IPS DF 4.7 (cell line): ENCODE measurements at regions not wholly inside any gene's neighbourhood (a gene's known extent, or its start where the extent isn't known, plus 50 kb on each side); places are given as distances from the start of the nearest gene placed in this dataset.

Source experiments
- DNase-seq: peaks from one replicate; pipeline ENCODE4 v3.0.0-alpha.2; 2013; ENCODE audit warnings: low spot score; ENCODE audit errors: extremely low read depth

DNA sequence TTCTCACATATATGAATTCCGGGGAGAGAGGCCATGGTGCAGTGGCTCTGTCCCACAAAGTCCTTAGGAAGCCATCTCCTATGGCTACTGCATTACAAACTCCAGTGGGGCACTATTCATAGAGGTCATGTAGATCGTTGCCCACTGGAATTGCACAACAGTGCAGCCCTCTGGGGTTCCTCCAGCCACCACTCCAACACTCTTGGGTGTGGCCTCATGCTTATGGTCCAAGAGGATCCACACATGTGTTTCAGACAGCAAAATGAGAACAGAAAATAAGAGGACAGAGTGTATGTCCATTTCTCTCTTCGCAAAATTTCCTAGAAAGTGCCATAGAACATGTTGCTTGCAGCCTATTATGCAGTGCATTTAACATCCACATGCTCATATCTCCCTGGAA lies 444.2 kb upstream of the FAM241A start:
- DNase-seq = no peak

DNA sequence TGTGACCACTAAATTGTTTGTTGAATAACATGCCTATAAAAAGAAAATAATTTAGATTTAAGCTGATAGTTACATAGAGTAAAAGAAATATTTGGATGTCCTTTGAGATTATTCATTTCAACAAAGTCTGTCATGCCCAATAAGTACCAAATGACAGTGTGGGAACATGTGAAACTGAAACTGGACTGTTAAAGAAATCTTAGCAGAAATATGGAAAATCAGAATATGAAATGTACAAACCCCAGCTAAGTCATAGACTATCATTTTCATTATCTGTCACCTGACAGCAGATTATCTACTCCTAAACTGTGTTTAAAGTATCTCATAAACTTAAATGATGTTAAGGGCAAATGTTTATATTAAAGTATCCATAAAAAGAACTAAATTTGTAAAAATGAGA lies 437.8 kb upstream of the FAM241A start:
- DNase-seq = no peak

DNA sequence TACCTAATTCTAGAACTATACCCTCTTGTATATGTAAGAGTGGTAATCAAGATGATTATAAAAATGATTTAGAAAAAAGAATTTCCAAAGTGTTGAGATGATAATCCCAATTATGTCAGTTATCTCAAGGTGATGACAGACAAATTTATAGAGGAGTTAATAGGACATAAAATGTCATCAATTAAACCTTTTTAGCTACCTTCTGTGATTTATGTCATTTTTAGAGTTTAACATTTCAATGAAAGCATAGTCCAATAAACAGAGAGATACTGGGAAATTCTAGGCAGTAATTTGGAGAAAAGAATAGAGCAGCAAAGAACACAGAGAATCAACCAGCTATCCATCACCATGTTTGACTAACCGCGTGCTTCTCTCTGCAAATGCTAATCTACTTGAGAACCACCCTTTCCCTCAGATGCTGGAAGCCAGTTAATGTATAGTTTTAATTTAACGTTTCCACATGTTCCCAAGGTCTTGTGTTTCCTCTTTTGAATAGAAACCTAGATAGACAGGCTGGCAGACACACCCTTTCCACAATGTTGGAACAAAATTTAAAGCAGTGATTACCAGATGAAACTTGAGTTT lies 433.1 kb upstream of the FAM241A start:
- no peak for DNase-seq

DNA sequence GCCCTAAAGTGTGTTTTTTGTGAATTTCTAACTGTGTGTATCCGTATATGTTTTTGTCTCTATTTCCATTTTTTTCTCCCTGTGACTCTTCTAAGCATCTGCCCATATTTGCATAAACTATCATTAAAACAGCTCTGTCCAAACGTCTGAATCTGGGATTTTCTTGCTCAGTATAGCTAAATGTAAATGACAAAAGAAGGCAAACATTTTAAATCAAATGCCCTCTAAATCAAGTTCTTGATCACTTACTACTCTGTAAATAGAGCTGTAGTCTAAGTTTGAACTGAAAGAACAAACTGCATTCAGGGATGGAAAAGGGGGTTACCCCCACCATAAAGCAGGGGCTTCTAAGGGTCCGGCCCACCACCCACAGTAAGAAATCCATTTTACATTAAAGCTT lies 432.0 kb upstream of the FAM241A start:
- no peak for DNase-seq

DNA sequence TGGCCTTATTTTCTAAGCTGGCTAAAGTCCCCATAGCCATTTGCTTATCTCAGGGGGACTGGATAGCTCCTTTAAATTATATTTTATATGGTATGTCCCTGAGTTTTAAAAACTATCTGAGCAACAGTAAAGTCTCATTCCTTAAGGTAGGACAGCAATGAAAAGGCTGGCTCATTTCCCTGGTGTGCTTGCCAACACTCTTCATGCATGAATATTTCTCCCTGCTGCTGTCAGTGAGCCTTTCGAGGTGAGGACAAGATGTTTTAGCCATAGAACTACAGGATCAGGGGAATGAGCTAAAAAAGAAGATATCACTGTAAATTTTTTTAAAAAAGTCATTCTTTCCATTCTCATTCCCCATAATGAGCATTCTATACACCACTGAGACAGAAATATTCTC lies 427.3 kb upstream of the FAM241A start:
- no peak for DNase-seq

DNA sequence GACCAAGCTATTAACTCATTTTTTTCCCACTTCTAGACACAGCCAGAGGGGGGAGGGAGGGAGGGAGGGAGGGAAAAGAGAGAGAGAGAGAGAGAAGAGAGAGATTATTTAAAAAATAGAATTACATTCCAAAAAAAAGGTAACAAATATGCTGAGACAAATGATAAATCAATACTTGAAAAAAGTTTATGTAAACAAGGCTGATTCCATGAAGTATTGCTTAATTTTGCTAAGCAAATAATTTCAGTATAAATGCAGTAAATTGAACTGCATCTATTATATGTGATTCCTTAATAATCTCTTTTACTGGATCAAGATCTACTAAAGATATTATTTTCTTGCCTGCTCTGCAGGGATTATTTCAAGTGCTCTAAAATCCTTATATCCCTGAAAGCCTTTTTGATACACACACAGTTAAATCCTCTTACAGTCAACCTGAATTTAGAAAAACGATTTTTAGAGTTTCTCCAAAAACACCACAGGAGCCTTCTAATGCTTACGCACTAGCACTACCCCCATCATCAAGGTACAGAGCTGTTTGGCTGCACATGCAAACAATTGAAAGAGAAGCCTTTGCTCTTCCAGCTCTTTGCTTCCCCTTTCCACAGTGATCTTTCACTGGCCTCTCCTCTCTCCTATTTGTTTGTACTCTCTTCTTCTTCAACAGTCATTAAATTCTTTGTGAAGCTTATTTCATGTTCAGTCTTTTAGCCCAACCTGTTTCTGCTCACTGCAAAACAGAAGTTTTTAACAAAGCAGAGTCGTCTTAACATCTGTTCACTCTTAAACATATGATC lies 426.3 kb upstream of the FAM241A start:
- no peak for DNase-seq

DNA sequence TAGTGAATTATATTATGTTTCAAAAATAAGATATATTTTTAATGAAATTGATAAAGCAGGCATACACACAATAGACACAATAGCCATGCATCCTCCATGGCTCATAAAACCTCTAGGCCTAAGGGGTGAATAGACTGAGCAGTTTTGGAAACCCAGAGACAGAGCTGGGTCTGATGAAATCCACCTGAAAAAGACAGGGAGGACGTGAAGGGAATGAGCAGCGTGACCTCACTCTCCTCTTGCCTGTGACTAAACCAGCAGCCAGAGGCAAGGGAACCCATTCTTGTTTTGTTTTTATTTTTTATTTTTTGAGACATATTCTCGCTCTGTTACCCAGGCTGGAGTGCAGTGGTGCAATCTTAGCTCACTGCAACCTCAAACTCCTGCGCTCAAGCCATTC lies 424.4 kb upstream of the FAM241A start:
- DNase-seq = no peak

DNA sequence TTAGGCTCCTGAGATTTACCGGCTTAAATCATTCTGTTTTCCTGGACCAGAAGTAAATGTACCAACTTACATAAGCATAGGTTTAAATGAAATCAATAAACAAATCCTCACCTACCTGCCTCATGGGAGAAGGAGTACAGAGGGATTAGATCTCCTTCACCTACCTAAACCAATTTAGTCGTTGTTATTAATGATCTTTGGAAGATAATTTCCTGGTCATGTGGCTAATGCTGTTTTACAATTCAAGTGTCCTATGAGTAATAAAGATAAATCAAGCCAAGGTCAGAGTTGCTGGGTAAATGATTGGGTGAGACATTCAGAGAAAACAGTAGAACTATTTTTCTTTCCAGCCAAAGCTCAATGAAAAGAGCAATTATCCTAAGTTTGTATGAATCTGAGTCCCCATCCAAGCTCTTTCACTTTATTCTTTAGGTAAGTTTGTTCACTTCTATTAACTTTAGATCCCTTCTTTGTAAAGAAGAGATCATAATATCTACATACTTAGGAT lies 423.0 kb upstream of the FAM241A start:
- DNase-seq = no peak

DNA sequence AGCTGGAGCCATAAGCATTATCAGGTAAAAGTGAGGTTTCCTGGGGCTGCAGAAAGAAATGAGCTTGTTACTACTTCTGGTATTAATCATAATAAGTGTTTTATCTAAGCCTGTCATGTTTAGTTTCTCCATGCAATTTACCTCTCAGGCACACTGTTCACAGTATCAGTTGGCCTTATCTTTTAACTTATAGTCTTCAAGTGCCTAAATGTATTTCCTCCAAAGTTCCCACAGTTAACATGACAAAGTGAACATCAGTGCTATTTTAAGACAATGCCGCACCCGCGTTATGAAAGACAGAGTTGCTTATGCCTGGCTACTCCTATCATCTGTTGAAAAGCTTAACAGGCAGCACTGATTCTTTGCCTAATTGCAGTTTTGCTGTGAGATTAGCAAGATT lies 408.7 kb upstream of the FAM241A start:
- DNase-seq = no peak

DNA sequence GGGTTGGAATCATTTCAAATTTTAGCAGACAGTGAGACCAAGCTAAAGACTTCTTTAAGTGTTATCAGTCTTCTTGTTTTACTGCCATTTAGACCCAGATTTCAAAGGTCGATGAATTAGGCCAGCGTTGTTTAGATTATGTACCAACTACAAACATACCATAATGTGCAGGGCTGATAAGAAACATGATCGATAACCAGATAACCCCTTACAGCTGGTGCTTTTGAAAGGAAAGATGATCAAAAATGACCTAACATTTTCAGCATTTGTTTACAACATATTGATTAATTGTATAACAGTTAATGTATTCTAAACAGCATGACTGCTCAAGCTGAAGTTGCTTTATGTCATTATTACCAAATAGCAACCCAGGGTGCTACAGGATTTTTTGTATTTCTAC lies 400.4 kb upstream of the FAM241A start:
- no peak for DNase-seq

DNA sequence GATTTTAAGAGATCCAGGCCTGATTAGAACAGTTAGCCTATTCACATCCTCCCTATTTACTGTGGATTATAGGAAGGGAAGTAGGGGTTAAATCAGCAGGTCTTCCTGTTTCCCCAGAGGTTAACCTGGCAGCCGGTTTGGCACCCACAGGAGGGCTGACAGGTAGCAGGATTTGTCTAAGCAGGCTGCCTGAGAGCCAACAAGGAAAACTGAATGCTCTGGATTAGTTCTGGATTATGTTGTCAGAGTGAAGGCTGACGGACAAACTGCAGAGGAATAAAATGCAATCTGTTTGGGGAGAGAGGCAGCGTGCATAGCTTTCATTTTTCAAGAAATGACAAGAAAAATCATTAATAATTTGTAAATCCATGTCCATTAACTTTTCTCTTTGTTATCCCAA lies 397.1 kb upstream of the FAM241A start:
- no peak for DNase-seq

DNA sequence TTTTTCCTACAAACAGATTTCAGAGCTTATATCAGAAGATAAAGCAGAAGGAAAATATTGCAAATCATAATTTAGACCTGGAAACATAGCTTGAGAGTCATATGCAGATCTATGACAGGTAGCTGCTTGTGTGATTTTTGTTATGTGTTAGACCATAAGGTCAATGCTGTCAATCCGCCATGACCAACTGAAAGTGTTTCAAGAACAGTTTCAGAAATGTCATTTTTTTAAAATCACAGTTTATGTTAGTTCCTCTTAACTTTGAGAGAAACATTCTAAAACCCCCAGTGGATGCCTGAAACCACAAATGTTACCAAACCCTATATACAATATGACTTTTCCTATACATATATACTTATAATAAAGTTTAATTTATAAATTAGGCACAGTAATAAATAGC lies 391.3 kb upstream of the FAM241A start:
- DNase-seq = no peak

DNA sequence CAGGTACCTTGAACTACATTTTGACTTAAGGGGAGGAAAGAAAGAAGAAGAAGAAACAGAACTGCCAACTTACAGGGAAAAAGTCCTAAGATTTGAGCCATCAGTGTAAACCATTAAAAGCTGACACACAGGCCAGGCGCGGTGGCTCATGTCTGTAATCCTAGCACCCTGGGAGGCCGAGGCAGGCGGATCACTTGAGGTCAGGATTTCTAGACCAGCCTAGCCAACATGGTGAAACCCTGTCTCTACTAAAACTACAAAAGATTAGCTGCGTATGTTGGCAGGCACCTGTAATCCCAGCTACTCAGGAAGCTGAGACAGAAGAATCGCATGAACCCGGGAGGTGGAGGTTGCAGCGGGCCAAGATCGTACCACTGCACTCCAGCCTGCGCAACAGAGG lies 389.7 kb upstream of the FAM241A start:
- no peak for DNase-seq

DNA sequence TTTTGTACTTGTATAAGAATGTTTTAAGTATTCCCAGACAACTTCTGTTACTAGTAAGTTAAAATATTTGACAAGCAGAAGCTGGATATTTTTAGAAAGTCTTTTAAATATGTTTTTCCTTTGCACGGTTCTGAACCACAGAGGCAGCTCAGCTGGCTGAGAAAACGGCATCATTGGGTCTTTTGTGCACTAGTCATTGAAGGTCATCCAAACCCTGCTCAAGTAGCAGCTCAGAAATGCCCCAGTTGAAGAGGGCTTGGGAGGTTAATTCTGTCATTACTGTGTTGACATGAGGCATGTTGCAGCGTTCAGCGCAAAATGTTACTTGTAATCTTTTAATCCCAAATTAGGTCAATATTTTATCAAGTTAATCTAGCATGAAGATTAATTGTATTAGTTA lies 383.7 kb upstream of the FAM241A start:
- no peak for DNase-seq

DNA sequence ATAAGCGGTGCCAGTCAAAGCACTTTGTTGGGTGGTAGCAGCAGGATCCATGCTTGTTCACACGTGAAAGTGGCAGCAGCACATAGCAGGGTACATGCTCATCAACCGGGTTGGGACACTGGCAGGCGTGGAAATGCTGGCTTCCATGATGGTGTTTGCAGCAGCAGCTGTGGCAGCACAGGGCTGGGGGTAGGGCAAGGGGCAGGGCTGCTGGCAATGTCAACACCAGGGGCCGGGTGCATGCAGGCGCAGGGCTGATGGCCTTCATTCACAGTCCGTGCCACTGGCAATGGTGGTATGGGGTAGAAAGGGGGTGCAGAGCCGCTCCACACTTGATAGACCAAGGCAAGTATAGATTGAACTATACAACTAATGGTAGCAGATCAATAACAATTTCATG lies 374.7 kb upstream of the FAM241A start:
- no peak for DNase-seq

DNA sequence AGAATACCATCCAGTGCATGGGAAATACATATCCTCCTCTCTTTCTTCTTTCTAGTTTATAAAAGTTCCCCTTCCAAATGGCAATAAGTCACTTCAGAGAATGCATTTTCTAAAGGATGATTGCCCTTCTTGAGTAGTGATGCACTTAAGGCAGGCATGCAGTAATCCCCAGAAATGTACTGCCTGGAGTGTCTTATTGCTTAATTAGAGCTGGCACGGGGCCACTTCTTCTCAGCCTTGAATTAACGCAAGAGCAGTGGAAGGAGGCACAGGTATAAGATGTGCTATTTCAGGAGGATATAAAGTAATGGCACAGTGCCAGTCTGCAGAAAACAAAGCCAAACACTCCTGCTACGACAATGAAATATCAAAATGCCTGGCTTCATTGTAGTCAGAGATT lies 371.4 kb upstream of the FAM241A start:
- no peak for DNase-seq

DNA sequence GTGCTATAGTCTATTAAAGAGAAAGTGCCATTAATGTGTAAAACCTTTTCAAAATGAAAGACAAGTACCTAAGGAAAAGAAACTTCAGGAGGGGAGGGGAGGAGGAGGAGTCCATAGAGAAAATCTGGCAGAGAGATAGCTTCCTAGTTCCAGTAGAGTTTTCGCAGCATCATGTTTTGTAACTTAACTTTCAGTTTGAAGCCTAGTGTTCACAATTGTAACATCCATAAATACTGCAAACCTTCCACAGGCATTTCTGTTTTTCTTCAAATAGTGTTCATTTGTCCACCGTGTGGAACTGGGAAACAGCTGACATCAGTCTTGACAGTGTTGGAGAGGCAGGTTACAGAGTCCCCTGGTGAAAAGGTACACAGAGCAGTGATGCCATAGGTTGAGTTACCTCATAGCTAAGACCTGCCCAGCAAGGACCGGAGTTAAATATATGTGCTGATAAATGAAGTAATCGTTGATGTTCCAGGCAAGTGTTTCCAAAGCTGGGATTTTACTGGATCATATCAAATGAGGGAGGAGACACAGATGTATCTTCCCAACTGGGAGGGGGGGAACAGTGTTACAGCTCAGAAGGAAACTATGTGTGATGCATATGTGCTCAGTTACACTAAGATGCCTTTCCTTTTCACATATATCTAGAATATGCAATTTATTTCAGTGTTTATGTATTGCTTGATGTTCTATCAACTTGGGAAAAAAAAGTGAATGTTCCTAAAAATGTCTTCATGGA lies 369.5 kb upstream of the FAM241A start:
- no peak for DNase-seq

DNA sequence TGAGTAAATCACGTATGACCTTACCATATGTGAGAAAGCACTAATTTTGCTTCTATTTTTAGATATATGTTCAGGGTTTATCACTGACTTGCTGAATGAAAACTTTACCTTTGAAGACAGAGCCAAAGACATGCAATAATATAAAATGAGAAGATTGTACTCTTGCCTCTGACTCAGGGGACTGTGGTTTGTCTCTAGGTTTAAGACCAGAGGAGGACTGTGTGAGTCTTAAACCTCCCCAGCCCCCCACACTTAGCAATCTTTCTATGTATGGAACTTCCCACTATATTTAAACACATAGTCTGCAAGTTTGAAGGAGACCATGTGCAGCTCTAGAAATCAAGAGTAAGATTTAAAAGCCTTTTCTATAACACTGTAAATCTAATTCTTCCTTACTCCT lies 368.7 kb upstream of the FAM241A start:
- DNase-seq = no peak

DNA sequence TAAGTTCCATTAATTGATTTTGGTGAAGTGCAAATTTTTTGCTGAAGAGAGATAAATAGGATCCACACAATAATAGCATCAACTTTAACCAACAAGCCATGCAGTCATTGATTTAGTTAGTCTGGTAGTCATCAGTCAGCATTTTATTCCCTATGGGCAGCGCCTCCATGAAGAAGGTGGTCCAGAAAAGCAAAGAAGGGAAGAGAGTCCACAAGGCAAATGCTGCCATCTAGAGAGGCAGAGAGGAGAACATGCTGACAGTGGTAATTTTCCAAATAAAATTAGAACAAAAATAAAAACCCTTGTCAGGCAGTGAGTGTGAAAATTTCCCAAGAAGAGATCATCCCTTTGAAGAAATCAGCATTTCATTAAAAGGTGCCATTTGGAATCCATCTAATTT lies 366.7 kb upstream of the FAM241A start:
- no peak for DNase-seq

DNA sequence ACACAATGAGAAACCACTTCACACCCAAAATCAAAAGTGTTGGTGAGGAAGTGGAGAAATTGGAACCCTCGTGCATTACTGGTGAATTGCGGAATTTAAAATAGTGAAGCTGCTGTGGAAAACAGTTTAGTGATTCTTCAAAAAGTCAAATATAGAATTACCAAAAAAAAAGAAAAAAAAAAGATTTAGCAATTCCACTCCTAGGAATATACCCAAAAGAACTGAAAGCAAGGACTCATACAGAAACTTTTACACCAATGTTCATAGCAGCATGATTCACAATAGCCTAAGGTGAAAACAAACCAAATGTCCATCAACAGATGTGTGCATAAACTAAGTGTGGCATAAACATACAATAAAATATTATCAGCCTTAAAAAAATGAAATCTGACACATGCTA lies 364.3 kb upstream of the FAM241A start:
- no peak for DNase-seq

DNA sequence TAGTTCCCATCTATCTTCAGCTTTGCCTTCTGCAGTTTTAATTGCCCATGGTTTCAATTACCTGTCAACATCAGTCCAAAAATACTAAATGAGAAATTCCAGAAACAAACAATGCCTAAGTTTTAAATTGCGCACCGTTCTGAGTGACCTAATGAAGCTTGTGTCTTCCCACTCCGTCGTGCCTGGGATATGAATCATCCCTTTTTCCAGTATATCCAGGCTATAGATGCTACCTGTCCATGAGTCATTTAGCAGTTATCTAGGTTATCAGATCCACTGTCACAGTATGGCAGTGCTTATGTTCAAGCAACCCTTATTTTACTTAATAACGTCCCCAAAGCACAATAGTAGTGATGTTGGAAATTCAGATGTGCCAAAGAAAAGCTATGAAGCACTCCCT lies 363.6 kb upstream of the FAM241A start:
- no peak for DNase-seq

DNA sequence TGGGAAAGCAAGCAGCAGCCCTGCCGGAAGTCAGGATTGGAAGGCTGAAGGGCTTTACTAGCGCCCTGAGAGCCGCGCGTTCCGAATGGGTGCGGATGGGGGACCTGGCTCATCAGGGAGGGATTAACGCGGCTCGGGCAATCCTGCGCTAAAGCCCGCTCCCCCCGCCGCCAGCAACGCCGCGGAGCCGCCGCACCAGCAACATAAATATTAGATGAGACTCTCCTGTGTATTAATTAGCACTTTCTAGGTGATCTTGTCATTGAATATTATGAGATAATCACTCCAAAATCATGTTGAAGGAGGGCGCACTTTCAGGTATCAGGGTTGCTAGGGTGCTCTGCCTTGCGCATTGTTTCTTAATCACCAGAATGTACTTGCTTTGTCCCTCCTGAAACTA lies 357.2 kb upstream of the FAM241A start:
- no peak for DNase-seq
